Neutrophil (primary cell): ENCODE measurements at regions not wholly inside any gene's neighbourhood (a gene's known extent, or its start where the extent isn't known, plus 50 kb on each side); places are given as distances from the start of the nearest gene placed in this dataset.

Experiments used
- H3K27ac ChIP-seq: fragments of 200-600 bp; sonication (generic); 2 replicates; pipeline ENCODE4 v1.5.1; 2016; ENCODE audit warnings: mild to moderate bottlenecking, moderate library complexity
- H3K27me3 ChIP-seq: fragments of 200-600 bp; sonication (generic); 2 replicates; pipeline ENCODE4 v1.6.0; 2016; ENCODE audit warnings: mild to moderate bottlenecking
- H3K36me3 ChIP-seq: fragments of 200-600 bp; sonication (generic); 2 replicates; pipeline ENCODE4 v1.5.1; 2017
- H3K4me1 ChIP-seq, 2 experiments: fragments of 200-600 bp in 1 of 2; sonication (generic) in 1 of 2; 1 replicate in 1 of 2; 2 replicates in 1 of 2; pipeline versions ENCODE4 v1.5.1 to v1.6.1; 2013 to 2016; ENCODE audit warnings: low read depth in 1 of 2, low read length in 1 of 2, mild to moderate bottlenecking in 1 of 2, moderate library complexity in 1 of 2; ENCODE audit not compliant: control insufficient read depth in 1 of 2, insufficient read depth in 1 of 2
- H3K4me3 ChIP-seq, 2 experiments: fragments of 200-600 bp in 1 of 2; sonication (generic) in 1 of 2; 1 replicate in 1 of 2; 2 replicates in 1 of 2; pipeline ENCODE4 v1.5.1; 2013 to 2016; ENCODE audit warnings: low read depth in 1 of 2, low read length in 1 of 2, mild to moderate bottlenecking in 1 of 2, moderate library complexity in 1 of 2
- H3K9me3 ChIP-seq: fragments of 200-600 bp; sonication (generic); 2 replicates; pipeline ENCODE4 v1.5.1; 2016
- CTCF ChIP-seq: fragments of 200-600 bp; sonication (generic); IDR thresholded peaks from 2 replicates; pipeline ENCODE4 v1.5.1; 2016; ENCODE audit warnings: antibody characterized with exemption

- TF ChIP-seq CTCF, result no peak
- peaks cover 6% of the 10 kb centered on the region for H3K27me3 ChIP-seq
- H3K36me3 ChIP-seq, result no peaks in the 10 kb centered on the region
- H3K4me3 ChIP-seq, result no peak overlapping the region
- no peaks in the 10 kb centered on the region for H3K9me3 ChIP-seq
- no peak overlapping the region for H3K27ac ChIP-seq
- peaks cover 0 to 4% of the 10 kb centered on the region in 2 experiments for H3K4me1 ChIP-seq
Measured at GRCh38 chr6:97396880-97397279, 113.9 kb upstream of the MMS22L start.

- Histone ChIP-seq H3K36me3 (no peaks in the 10 kb centered on the region), H3K27ac (no peak overlapping the region)
Measured at GRCh38 chr6:97399208-97399607, 116.2 kb upstream of the MMS22L start.

GRCh38 chr6:97401533-97401932 is 118.5 kb upstream of the MMS22L start:
- no peaks in the 10 kb centered on the region for H3K9me3 ChIP-seq
- H3K27me3 ChIP-seq, result peaks cover 4% of the 10 kb centered on the region
- no peak overlapping the region for H3K27ac ChIP-seq
- no peaks in the 10 kb centered on the region for H3K36me3 ChIP-seq
- no peak overlapping the region for H3K4me3 ChIP-seq
- TF ChIP-seq CTCF, result no peak
- peaks cover 0 to 4% of the 10 kb centered on the region in 2 experiments for H3K4me1 ChIP-seq

More at GRCh38 chr6:97399208-97399607, 116.2 kb upstream of the MMS22L start:
- H3K27me3 ChIP-seq, result no peaks in the 10 kb centered on the region
- peaks cover 0 to 4% of the 10 kb centered on the region in 2 experiments for H3K4me1 ChIP-seq
- no peak for TF ChIP-seq CTCF
- H3K9me3 ChIP-seq, result no peaks in the 10 kb centered on the region
- H3K4me3 ChIP-seq, result no peak overlapping the region

GRCh38 chr6:97405818-97406409 is 122.9 kb upstream of the MMS22L start:
- no peak overlapping the region for H3K4me3 ChIP-seq
- H3K36me3 ChIP-seq, result no peaks in the 10 kb centered on the region
- no peak for TF ChIP-seq CTCF
- no peak overlapping the region for H3K27ac ChIP-seq
- H3K9me3 ChIP-seq, result no peaks in the 10 kb centered on the region
- H3K27me3 ChIP-seq, result peaks cover 10% of the 10 kb centered on the region
- H3K4me1 ChIP-seq, result no peaks in the 10 kb centered on the region

- Histone ChIP-seq H3K9me3 (no peaks in the 10 kb centered on the region), H3K36me3 (no peaks in the 10 kb centered on the region), H3K27ac (no peak overlapping the region), H3K4me3 (no peak overlapping the region), H3K27me3 (peaks cover 10% of the 10 kb centered on the region), H3K4me1 (no peaks in the 10 kb centered on the region)
- TF ChIP-seq CTCF, result no peak
Measured at GRCh38 chr6:97406633-97407032, 123.6 kb upstream of the MMS22L start.
